ENCODE measurements at regions not wholly inside any gene's neighbourhood (a gene's known extent, or its start where the extent isn't known, plus 50 kb on each side); places are given as distances from the start of the nearest gene placed in this dataset.

DNA sequence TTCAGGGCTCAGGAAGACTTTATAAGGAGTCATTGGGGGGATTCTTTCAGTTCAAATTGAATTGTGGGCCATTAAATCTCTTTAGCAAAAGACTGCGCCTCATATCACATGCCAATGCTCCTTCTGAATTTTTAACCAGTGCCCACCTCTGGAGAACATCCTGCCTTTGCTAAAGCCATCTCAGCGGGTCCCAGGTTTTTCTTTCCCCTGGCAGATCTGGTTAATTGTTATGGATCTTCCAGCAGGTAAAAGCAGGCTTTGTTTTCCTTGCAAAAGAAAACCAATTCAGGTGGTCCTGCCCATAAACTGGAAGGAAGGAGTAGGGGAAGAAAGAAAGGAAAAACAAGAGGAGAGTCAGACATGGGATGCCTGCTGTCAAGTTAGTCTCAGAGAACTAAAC, 298.2 kb downstream of the LRFN2 start:
- TF ChIP-seq, protein P1, sequence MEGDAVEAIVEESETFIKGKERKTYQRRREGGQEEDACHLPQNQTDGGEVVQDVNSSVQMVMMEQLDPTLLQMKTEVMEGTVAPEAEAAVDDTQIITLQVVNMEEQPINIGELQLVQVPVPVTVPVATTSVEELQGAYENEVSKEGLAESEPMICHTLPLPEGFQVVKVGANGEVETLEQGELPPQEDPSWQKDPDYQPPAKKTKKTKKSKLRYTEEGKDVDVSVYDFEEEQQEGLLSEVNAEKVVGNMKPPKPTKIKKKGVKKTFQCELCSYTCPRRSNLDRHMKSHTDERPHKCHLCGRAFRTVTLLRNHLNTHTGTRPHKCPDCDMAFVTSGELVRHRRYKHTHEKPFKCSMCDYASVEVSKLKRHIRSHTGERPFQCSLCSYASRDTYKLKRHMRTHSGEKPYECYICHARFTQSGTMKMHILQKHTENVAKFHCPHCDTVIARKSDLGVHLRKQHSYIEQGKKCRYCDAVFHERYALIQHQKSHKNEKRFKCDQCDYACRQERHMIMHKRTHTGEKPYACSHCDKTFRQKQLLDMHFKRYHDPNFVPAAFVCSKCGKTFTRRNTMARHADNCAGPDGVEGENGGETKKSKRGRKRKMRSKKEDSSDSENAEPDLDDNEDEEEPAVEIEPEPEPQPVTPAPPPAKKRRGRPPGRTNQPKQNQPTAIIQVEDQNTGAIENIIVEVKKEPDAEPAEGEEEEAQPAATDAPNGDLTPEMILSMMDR (IDR thresholded peaks at IDR 0.05), result no peak
- H3K4me3 ChIP-seq, result no peak overlapping the region

DNA sequence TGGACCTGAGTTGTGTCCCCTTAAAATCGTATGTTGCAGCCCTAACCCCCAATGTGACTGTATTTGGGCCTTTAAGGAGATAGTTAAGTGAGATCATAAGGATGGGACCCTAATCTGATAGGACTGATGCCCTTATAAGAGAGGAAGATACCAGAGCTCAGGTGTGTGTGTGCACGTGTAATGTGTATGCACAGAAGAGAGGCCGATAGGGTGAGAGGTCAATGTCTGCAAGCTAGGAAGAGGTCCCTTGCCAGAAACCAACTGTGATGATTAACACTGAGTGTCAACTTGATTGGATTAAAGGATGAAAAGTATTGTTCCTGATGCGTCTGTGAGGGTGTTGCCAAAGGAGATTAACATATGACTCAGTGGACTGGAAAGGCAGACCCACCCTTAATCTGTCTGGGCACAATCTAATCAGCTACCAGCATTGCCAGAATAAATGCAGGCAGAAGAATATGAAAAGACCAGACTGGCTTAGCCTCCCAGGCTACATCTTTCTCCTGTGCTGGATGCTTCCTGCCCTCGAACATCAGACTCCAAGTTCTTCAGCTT, 299.8 kb downstream of the LRFN2 start:
- Histone ChIP-seq H3K36me3 (no peaks in the 10 kb centered on the region), H3K4me1 (no peaks in the 10 kb centered on the region), H3K27ac (no peak overlapping the region), H3K4me3 (no peak overlapping the region), H3K27me3 (peaks cover 0 to 39% of the 10 kb centered on the region in 2 donors), H3K9me3 (no peaks in the 10 kb centered on the region)
- TF ChIP-seq, protein P1 (IDR thresholded peaks at IDR 0.05), result no peak
- no peak for DNase-seq
- intact Hi-C loops (cut with DNase I; ENCODE audit: low total_unique reads), result no loop called here

More for the DNA sequence above, 298.2 kb downstream of the LRFN2 start:
- no peaks in the 10 kb centered on the region for H3K4me1 ChIP-seq
- no peak overlapping the region for H3K27ac ChIP-seq
- H3K9me3 ChIP-seq, result no peaks in the 10 kb centered on the region
- no peaks in the 10 kb centered on the region for H3K36me3 ChIP-seq
- intact Hi-C loops (cut with DNase I; ENCODE audit: low total_unique reads), result no loop called here
- H3K27me3 ChIP-seq, result peaks cover 0 to 48% of the 10 kb centered on the region in 2 donors
- no peak for DNase-seq

DNA sequence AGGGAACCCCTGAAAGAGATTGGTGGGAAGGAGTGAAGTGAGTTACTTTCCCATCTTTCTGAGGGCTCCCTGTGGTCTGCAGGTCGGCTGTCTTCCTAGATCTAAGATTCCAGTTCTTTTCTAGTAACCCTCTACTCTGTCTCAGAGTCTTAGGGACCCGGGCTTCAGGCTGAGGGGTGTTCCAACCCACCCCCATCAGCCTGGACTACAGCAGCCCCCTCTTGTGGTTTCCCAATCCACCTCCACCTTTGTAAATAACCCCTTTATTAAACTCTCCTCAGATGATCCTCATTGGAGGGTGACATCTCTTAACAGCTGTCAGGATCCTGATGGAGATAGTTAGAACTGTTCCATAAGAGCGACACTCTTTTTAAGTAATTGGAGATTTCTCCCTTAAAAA, 300.4 kb downstream of the LRFN2 start:
- peaks cover 0 to 38% of the 10 kb centered on the region in 2 donors for H3K27me3 ChIP-seq
- H3K4me3 ChIP-seq, result no peak overlapping the region
- TF ChIP-seq, protein P1 (IDR thresholded peaks at IDR 0.05), result no peak
- H3K27ac ChIP-seq, result no peak overlapping the region
- no peaks in the 10 kb centered on the region for H3K9me3 ChIP-seq
- no peaks in the 10 kb centered on the region for H3K36me3 ChIP-seq
- no peak for DNase-seq
- intact Hi-C loops (cut with DNase I; ENCODE audit: low total_unique reads), result no loop called here
- no peaks in the 10 kb centered on the region for H3K4me1 ChIP-seq

DNA sequence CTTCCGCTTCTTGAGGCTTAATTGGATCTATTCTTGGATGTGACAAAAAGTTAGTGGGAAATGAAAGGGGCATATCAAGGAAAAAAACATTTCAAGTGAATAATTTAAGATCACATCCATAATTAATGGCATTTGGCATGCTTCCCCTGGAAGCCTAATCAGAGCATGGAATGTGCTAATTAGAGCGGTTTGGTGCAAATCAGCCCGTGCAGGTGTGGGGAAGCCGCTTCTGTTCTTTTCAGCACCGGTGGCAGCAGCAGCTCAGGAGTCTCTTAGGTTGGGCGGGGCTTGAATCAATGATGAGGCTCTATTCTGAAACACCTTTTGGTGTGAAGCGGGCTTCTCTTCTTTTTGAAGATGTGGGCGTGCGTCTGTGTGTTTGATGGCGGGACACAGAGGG, 301.2 kb downstream of the LRFN2 start:
- TF ChIP-seq, protein P1 (IDR thresholded peaks at IDR 0.05), result no peak
- Histone ChIP-seq H3K27me3 (peaks cover 0 to 31% of the 10 kb centered on the region in 2 donors), H3K27ac (no peak overlapping the region), H3K4me1 (no peaks in the 10 kb centered on the region), H3K4me3 (no peak overlapping the region), H3K36me3 (no peaks in the 10 kb centered on the region), H3K9me3 (no peaks in the 10 kb centered on the region)
- DNase-seq, result no peak
- intact Hi-C loops (cut with DNase I; ENCODE audit: low total_unique reads), result no loop called here

DNA sequence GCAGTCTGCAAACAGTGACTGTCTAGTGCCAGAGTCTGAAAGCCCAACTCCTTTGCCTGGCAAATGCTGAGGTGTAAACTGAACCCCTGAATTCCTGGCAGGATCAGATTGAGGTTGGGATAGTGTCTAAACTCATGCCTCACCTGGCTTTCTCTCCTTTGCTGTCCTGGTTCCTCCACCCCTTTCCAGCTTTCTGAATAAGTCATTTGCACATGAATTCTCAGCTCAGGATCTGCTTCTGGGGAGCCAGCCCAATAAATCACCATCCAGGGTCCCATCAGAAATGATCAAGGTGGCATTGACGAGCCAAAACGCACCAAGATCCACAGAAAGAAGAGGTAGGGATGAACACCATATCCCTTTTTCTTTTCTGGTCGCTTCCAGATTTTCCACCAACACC, 301.6 kb downstream of the LRFN2 start:
- intact Hi-C loops (cut with DNase I; ENCODE audit: low total_unique reads), result no loop called here
- Histone ChIP-seq H3K36me3 (no peaks in the 10 kb centered on the region), H3K4me3 (no peak overlapping the region), H3K27ac (no peak overlapping the region), H3K4me1 (no peaks in the 10 kb centered on the region), H3K9me3 (no peaks in the 10 kb centered on the region), H3K27me3 (peaks cover 0 to 27% of the 10 kb centered on the region in 2 donors)
- TF ChIP-seq, protein P1 (IDR thresholded peaks at IDR 0.05), result no peak
- DNase-seq, result no peak

DNA sequence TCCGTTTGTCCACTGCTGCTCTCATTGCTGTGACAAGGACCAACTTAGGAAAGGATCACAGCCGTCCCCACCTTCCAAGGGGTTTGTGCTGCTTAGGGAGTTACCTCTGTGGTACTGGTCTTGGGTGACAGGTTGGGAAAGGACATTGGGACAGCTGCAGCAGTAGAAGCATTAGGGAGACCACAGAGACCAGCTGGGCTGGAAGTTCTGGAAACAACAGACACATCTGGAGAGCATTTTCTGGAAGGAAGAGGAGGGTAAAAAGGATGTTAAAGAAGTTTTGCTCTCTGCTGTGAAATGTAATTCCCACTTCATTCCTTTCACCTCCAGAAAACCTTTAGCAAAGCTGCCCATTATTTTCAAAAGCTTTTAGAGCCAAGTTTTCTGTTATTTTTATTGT, 304.2 kb downstream of the LRFN2 start:
- no peaks in the 10 kb centered on the region for H3K36me3 ChIP-seq
- H3K4me3 ChIP-seq, result no peak overlapping the region
- no peaks in the 10 kb centered on the region for H3K4me1 ChIP-seq
- H3K9me3 ChIP-seq, result no peaks in the 10 kb centered on the region
- TF ChIP-seq, protein P1 (IDR thresholded peaks at IDR 0.05), result no peak
- intact Hi-C loops (cut with DNase I; ENCODE audit: low total_unique reads), result no loop called here
- no peak for DNase-seq
- no peak overlapping the region for H3K27ac ChIP-seq
- H3K27me3 ChIP-seq, result peaks cover 0 to 13% of the 10 kb centered on the region in 2 donors

Measured in tibial artery (tissue), 4 donors.